Adrenal gland (tissue), 9 donors: ENCODE measurements at regions not wholly inside any gene's neighbourhood (a gene's known extent, or its start where the extent isn't known, plus 50 kb on each side); places are given as distances from the start of the nearest gene placed in this dataset.

Source experiments
- DNase-seq, 7 donors: peaks; one replicate each; pipeline ENCODE4 v3.0.0-alpha.2; 2019 to 2020
- H3K27ac ChIP-seq, 5 donors: fragments of 200-600 bp; sonication (generic) in 4 of 5; 1 replicate in 3 of 5; 2 replicates in 2 of 5; pipeline versions ENCODE4 v1.5.1 to v1.8.0; 2016 to 2020; ENCODE audit warnings: mild to moderate bottlenecking in 1 of 5
- H3K27me3 ChIP-seq: fragments of 200-600 bp; 2 replicates; pipeline ENCODE4 v1.8.0; 2021
- H3K36me3 ChIP-seq, 2 donors: fragments of 200-600 bp; replicated peaks in 1 of 2; 1 replicate in 1 of 2; 2 replicates in 1 of 2; pipeline versions ENCODE4 v1.5.1 to v1.8.0; 2018 to 2022
- H3K4me1 ChIP-seq, 2 donors: fragments of 200-600 bp; replicated peaks in 1 of 2; 1 replicate in 1 of 2; 2 replicates in 1 of 2; pipeline versions ENCODE4 v1.5.1 to v1.8.0; 2018 to 2021
- H3K4me3 ChIP-seq, 4 donors: fragments of 200-600 bp; sonication (generic) in 3 of 4; one replicate each; pipeline ENCODE4 v1.5.1; 2016 to 2018
- H3K9me3 ChIP-seq, 3 donors: fragments of 200-600 bp; sonication (generic) in 1 of 3; replicated peaks in 1 of 3; 1 replicate in 2 of 3; 2 replicates in 1 of 3; pipeline versions ENCODE4 v1.5.1 to v1.8.0; 2016 to 2021
- POLR2A ChIP-seq, 2 donors: fragments of 450-650 bp; IDR thresholded peaks; one replicate each; pipeline ENCODE4 v1.6.1; 2017; ENCODE audit warnings: antibody characterized with exemption in 2 of 2, mild to moderate bottlenecking in 2 of 2, moderate library complexity in 1 of 2
- WGBS, 4 donors: extraction: QIAGEN DNeasy Blood & Tissue Kit in 2 of 4; methylation state at CpG; one replicate each; pipeline versions ENCODE4 v1.1.5 to v1.1.7; 2013 to 2017; 5-methylcytosine and 5-hydroxymethylcytosine counted together
- intact Hi-C, 2 donors: fragments of 100-400 bp; cut with DNase I; formaldehyde crosslinking; loops; one replicate each; pipeline versions ENCODE4 v1.14.1 to v1.15.0; 2022 to 2023
- TF ChIP-seq, protein P1 (sequence below), 6 experiments: fragments of 450-650 bp in 4 of 6; fragments of 200-600 bp in 2 of 6; sonication (generic) in 1 of 6; IDR thresholded peaks; 1 replicate in 5 of 6; 2 replicates in 1 of 6; pipeline versions ENCODE4 v1.5.1 to v1.8.0; 2016 to 2021; ENCODE audit warnings: antibody characterized with exemption in 6 of 6, mild to moderate bottlenecking in 2 of 6, moderate library complexity in 1 of 6
- donor health status: healthy with polysubstance abuse.
- donor health status: Bipolar disorder and iron deficiency.
- donor health status: DM: yes; HTN: yes; CAD: no.
- donor health status: DM: no; HTN: no; CAD: no.
- donor health status: DM: no; HTN: no; CAD: no.

DNA sequence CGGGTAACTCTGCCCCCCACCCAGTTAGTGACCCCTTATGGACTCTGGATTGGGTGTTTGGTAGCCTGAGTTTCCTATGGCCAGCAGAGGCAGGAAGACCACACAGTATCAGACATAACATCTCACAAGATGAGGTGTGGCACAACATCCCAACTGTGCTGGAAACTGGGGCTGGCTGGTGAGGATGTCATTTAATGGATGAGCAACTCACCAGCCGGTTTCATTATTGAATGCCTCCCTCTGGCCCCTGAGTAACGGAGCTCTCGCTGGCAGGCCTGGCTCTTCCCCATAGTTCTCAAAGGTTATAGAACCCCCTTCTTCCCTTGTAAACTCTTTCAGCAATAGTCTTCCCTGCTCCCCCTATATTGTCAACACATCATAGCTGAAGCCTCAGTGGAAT lies 195.0 kb downstream of the BCL11A start:
- WGBS, 4 donors, result 81 to 98% (median 89%) methylated on average over 4 of the region's 4 CpGs
- intact Hi-C loops, result no loop called here
- no peak for TF ChIP-seq POLR2A (IDR thresholded peaks at IDR 0.05)
- TF ChIP-seq, protein P1, sequence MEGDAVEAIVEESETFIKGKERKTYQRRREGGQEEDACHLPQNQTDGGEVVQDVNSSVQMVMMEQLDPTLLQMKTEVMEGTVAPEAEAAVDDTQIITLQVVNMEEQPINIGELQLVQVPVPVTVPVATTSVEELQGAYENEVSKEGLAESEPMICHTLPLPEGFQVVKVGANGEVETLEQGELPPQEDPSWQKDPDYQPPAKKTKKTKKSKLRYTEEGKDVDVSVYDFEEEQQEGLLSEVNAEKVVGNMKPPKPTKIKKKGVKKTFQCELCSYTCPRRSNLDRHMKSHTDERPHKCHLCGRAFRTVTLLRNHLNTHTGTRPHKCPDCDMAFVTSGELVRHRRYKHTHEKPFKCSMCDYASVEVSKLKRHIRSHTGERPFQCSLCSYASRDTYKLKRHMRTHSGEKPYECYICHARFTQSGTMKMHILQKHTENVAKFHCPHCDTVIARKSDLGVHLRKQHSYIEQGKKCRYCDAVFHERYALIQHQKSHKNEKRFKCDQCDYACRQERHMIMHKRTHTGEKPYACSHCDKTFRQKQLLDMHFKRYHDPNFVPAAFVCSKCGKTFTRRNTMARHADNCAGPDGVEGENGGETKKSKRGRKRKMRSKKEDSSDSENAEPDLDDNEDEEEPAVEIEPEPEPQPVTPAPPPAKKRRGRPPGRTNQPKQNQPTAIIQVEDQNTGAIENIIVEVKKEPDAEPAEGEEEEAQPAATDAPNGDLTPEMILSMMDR (IDR thresholded peaks at IDR 0.05), result no peak

DNA sequence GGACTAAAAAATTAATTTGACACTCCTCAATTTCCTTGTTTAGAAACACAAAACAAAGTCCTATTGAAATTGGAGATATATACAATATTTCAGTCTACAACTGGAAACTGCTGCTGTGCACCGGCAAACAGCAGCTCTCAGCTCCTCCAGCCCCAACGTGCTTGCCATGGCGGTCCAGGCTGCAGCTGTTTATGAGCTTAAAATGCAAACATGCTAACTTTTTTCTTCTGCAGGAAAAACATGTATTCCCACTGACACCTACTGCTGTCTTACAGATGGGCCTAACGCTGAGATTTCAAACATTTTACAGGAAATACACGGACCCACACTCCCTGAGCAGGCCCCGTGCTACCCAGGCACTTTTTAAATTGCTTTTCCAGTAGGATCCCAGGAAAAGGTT lies 195.5 kb downstream of the BCL11A start:
- Histone ChIP-seq H3K36me3 (no peaks in the 10 kb centered on the region), H3K9me3 (no peaks in the 10 kb centered on the region), H3K27ac (no peak overlapping the region), H3K4me1 (no peaks in the 10 kb centered on the region), H3K27me3 (no peaks in the 10 kb centered on the region), H3K4me3 (no peak overlapping the region)
- intact Hi-C loops, result no loop called here
- WGBS, 4 donors, result 90 to 97% (median 91%) methylated on average over 6 of the region's 6 CpGs
- TF ChIP-seq, protein P1 (IDR thresholded peaks at IDR 0.05), result no peak
- no peak for TF ChIP-seq POLR2A (IDR thresholded peaks at IDR 0.05)
- DNase-seq, result no peak

More for the DNA sequence above, 195.0 kb downstream of the BCL11A start:
- no peaks in the 10 kb centered on the region for H3K9me3 ChIP-seq
- H3K4me1 ChIP-seq, result no peaks in the 10 kb centered on the region
- H3K27me3 ChIP-seq, result no peaks in the 10 kb centered on the region
- no peak overlapping the region for H3K4me3 ChIP-seq
- H3K36me3 ChIP-seq, result no peaks in the 10 kb centered on the region
- DNase-seq, result no peak
- H3K27ac ChIP-seq, result no peak overlapping the region

DNA sequence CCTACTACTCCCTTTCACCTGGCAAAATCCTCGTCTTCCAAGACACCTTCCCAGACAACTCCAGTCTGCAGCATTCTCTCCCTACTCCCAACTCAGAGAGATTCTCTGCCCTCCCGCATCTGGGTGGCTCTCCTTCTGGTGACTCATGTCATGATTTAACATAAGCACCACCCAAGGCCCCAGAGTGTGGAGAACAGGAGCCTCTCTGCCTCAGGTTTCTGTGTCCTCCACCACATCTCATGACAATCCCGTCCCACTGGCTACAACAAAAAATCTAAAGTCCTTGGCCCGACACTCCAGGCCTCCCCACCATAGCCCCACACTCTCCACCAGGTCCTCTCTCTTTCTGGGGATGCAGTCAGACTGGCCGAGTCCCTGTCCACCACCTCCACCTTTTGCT lies 197.1 kb downstream of the BCL11A start:
- Histone ChIP-seq H3K4me1 (no peaks in the 10 kb centered on the region), H3K36me3 (no peaks in the 10 kb centered on the region), H3K27ac (no peak overlapping the region), H3K4me3 (no peak overlapping the region), H3K27me3 (no peaks in the 10 kb centered on the region), H3K9me3 (no peaks in the 10 kb centered on the region)
- no peak for DNase-seq
- intact Hi-C loops, result no loop called here
- TF ChIP-seq POLR2A (IDR thresholded peaks at IDR 0.05), result no peak
- TF ChIP-seq, protein P1 (IDR thresholded peaks at IDR 0.05), result no peak
- 78 to 86% (median 85%) methylated on average over 5 of the region's 5 CpGs for WGBS, 4 donors

DNA sequence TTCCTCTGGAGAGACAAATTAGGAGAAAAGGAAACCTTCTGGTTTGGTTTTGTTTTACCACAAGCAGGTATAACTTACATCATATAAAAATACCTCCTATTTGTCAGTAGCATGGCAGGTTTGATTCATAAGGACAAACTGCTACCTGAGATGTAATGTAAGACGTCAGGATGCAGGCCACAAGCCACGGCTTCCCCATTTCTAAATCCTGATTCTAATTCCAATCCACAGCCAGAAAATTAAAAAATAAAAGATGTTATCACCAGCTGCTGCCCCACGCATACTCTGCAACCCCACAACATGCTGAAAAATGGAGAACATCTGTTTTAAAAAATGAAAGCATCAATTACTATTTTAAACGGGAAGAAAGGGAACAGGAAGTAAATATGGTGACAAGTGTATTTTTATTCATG lies 197.6 kb downstream of the BCL11A start:
- TF ChIP-seq, protein P1 (IDR thresholded peaks at IDR 0.05), result no peak
- no peak for TF ChIP-seq POLR2A (IDR thresholded peaks at IDR 0.05)
- H3K27me3 ChIP-seq, result no peaks in the 10 kb centered on the region
- H3K4me3 ChIP-seq, result no peak overlapping the region
- 59 to 66% (median 63%) methylated on average over 4 of the region's 4 CpGs for WGBS, 4 donors
- no peak overlapping the region for H3K27ac ChIP-seq
- intact Hi-C loops, result no loop called here
- no peaks in the 10 kb centered on the region for H3K4me1 ChIP-seq
- no peaks in the 10 kb centered on the region for H3K36me3 ChIP-seq
- no peaks in the 10 kb centered on the region for H3K9me3 ChIP-seq
- no peak for DNase-seq
